ENCODE measurements at regions not wholly inside any gene's neighbourhood (a gene's known extent, or its start where the extent isn't known, plus 50 kb on each side); places are given as distances from the start of the nearest gene placed in this dataset.

- Histone ChIP-seq H3K9me3 (replicated peaks; ENCODE audit: control insufficient read depth, insufficient read depth, low read depth, low read length) (no peaks in the 10 kb centered on the region), H3K79me2 (ENCODE audit: control insufficient read depth, insufficient read depth, low read length) (no peaks in the 10 kb centered on the region), H3K4me2 (ENCODE audit: insufficient read depth, low read length) (no peak overlapping the region), H3K4me1 (replicated peaks in 1 of 2; ENCODE audit: control insufficient read depth in 2 of 2, insufficient read depth in 2 of 2, low read length in 2 of 2) (no peaks in the 10 kb centered on the region), H3K27me3 (ENCODE audit: control insufficient read depth in 2 of 2, insufficient read depth in 2 of 2, low read length in 2 of 2) (no peaks in the 10 kb centered on the region; a peak in 1 of 5 replicates), H4K20me1 (replicated peaks; ENCODE audit: control insufficient read depth, insufficient read depth, low read length) (no peaks in the 10 kb centered on the region), H3K4me3 (no peak overlapping the region), H2AFZ (ENCODE audit: low read depth, low read length) (no peak overlapping the region), H3K27ac (ENCODE audit: extremely low read depth, low read depth, low read length) (no peak overlapping the region), H3K9ac (ENCODE audit: insufficient read depth in 1 of 2, low read depth in 2 of 2, low read length in 2 of 2) (no peak overlapping the region), H3K36me3 (ENCODE audit: control insufficient read depth, insufficient read depth, low read length) (no peaks in the 10 kb centered on the region), H3K9me1 (ENCODE audit: control insufficient read depth, insufficient read depth, low read length) (no peaks in the 10 kb centered on the region)
- peak in 2 of 4 experiments; percentile 9 to 11 for DNase-seq (ENCODE audit: extremely low read depth in 1 of 4, low spot score in 3 of 4)
- BruUV-seq (replicated peaks) = no TSS peak
- 0% methylated on average over 1 of the region's 1 CpG for WGBS (ENCODE audit: insufficient coverage, low coverage, missing lambda C conversion rate)
- no peak for FAIRE-seq
- peak; percentile 70 for ATAC-seq
- POLR2A ChIA-PET = no interaction called here
- in situ Hi-C loops (cut with MboI) = no loop called here
- CTCF ChIA-PET (ENCODE audit: low intra/inter-chr PET ratio) = no interaction called here
- intact Hi-C loops (cut with micrococcal nuclease) = no loop called here
- TF ChIP-seq CTCF (IDR thresholded peaks at IDR 0.05 in 2 of 3, conservative IDR thresholded peaks at IDR 0.05 in 1 of 3; ENCODE audit: insufficient read depth in 2 of 3, low read depth in 1 of 3, low read length in 3 of 3) = peak; percentile 22 to 26 (median 24); a peak in 1 of 6 replicates
- TF ChIP-seq HES1 (IDR thresholded peaks at IDR 0.05; ENCODE audit: low read depth) = no peak
Measured at GRCh38 chr11:32288276-32288675, 147.1 kb downstream of the WT1 start.

- no peak overlapping the region for H3K9ac ChIP-seq (ENCODE audit: insufficient read depth in 1 of 2, low read depth in 2 of 2, low read length in 2 of 2)
- no peaks in the 10 kb centered on the region for H3K9me3 ChIP-seq (replicated peaks; ENCODE audit: control insufficient read depth, insufficient read depth, low read depth, low read length)
- no peaks in the 10 kb centered on the region; a peak in 1 of 5 replicates for H3K27me3 ChIP-seq (ENCODE audit: control insufficient read depth in 2 of 2, insufficient read depth in 2 of 2, low read length in 2 of 2)
- no peaks in the 10 kb centered on the region for H3K4me1 ChIP-seq (replicated peaks in 1 of 2; ENCODE audit: control insufficient read depth in 2 of 2, insufficient read depth in 2 of 2, low read length in 2 of 2)
- no peaks in the 10 kb centered on the region for H3K79me2 ChIP-seq (ENCODE audit: control insufficient read depth, insufficient read depth, low read length)
- CTCF ChIA-PET (ENCODE audit: low intra/inter-chr PET ratio) = no interaction called here
- H4K20me1 ChIP-seq (replicated peaks; ENCODE audit: control insufficient read depth, insufficient read depth, low read length) = no peaks in the 10 kb centered on the region
- DNase-seq (ENCODE audit: extremely low read depth in 1 of 4, low spot score in 3 of 4) (no peak), ATAC-seq (no peak), FAIRE-seq (no peak)
- no peaks in the 10 kb centered on the region for H3K36me3 ChIP-seq (ENCODE audit: control insufficient read depth, insufficient read depth, low read length)
- intact Hi-C loops (cut with micrococcal nuclease) (loop anchor here (10.0 kb wide), 1 partner anchor 1055 kb away; no protein-coding TSS in a partner anchor), in situ Hi-C loops (cut with MboI) (no loop called here)
- WGBS (ENCODE audit: insufficient coverage, low coverage, missing lambda C conversion rate) = 0% methylated on average over 5 of the region's 5 CpGs
- no peak overlapping the region for H3K4me3 ChIP-seq
- no TSS peak for BruUV-seq (replicated peaks)
- POLR2A ChIA-PET = no interaction called here
- H3K4me2 ChIP-seq (ENCODE audit: insufficient read depth, low read length) = no peak overlapping the region
- no peak overlapping the region for H2AFZ ChIP-seq (ENCODE audit: low read depth, low read length)
- no peaks in the 10 kb centered on the region for H3K9me1 ChIP-seq (ENCODE audit: control insufficient read depth, insufficient read depth, low read length)
- H3K27ac ChIP-seq (ENCODE audit: extremely low read depth, low read depth, low read length) = no peak overlapping the region
- TF ChIP-seq ZNF696 (CRISPR knock-in tag; conservative IDR thresholded peaks at IDR 0.05) (no peak), NRF1 (conservative IDR thresholded peaks at IDR 0.05 in 1 of 2, IDR thresholded peaks at IDR 0.05 in 1 of 2) (no peak), SPI1 (IDR thresholded peaks at IDR 0.05; ENCODE audit: borderline replicate concordance, low read depth, low read length) (no peak), ETV1 (tag; conservative IDR thresholded peaks at IDR 0.05; ENCODE audit: low read depth) (no peak)
Measured at GRCh38 chr11:32289701-32290100, 145.6 kb downstream of the WT1 start.

Data from K562 (cell line).